Liver (tissue), 3 donors: ENCODE measurements at regions not wholly inside any gene's neighbourhood (a gene's known extent, or its start where the extent isn't known, plus 50 kb on each side); places are given as distances from the start of the nearest gene placed in this dataset.

ENCODE experiments used
- CTCF ChIP-seq: fragments of 150-350 bp; IDR thresholded peaks from 2 replicates; pipeline ENCODE4 v1.5.1; 2017; ENCODE audit warnings: improper control_type of control experiment, low read depth, low read length; ENCODE audit not compliant: missing input control
- GABPA ChIP-seq, 2 donors: IDR thresholded peaks in 1 of 2; conservative IDR thresholded peaks in 1 of 2; 2 replicates each; pipeline ENCODE4 v1.6.1; 2016; ENCODE audit warnings: antibody characterized with exemption in 2 of 2, mild to moderate bottlenecking in 1 of 2, moderate library complexity in 1 of 2
- RAD21 ChIP-seq, 2 donors: IDR thresholded peaks; 2 replicates each; pipeline ENCODE4 v1.6.1; 2016; ENCODE audit warnings: antibody characterized with exemption in 2 of 2, mild to moderate bottlenecking in 2 of 2
- TAF1 ChIP-seq: conservative IDR thresholded peaks from 2 replicates; pipeline ENCODE4 v1.6.1; 2016; ENCODE audit warnings: antibody characterized with exemption, mild to moderate bottlenecking
- YY1 ChIP-seq: IDR thresholded peaks from 2 replicates; pipeline ENCODE4 v1.6.1; 2016; ENCODE audit warnings: antibody characterized with exemption, mild to moderate bottlenecking
- donor health status: healthy.
- donor health status: healthy.

DNA sequence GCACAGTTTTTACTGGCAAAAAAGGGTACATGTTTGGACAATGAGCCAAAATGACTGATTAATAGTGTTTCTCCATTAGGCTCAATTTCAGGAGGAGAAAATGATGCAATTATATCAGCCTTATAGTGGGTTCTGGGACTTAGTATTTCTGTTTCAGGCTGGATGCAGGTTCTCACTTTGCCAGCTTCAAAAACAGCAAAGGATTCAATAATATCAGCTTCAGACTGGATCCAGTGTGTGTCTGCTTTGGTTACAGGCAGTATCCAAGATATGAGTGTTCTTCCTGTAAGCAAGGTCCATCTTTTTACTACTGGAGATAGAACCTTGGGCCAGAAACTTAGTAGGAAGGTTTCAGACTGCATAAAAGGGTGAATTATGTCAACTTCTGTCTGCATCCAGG is 790.9 kb upstream of the AMELY start:
- TF ChIP-seq CTCF, result no peak
- TF ChIP-seq GABPA (IDR thresholded peaks at IDR 0.05 in 1 of 2, conservative IDR thresholded peaks at IDR 0.05 in 1 of 2), result no peak
- TF ChIP-seq TAF1, result no peak
- no peak for TF ChIP-seq RAD21 (IDR thresholded peaks at IDR 0.05)
- TF ChIP-seq YY1, result no peak
